ENCODE measurements at regions not wholly inside any gene's neighbourhood (a gene's known extent, or its start where the extent isn't known, plus 50 kb on each side); places are given as distances from the start of the nearest gene placed in this dataset.

- TF ChIP-seq CTCF (IDR thresholded peaks at IDR 0.05 in 2 of 3, conservative IDR thresholded peaks at IDR 0.05 in 1 of 3; ENCODE audit: control insufficient read depth in 2 of 3, extremely low read depth in 1 of 3, insufficient read depth in 1 of 3, low read depth in 3 of 3, low read length in 3 of 3): no peak
- TF ChIP-seq IKZF2 (IDR thresholded peaks at IDR 0.05): no peak
- TF ChIP-seq MTA3 (IDR thresholded peaks at IDR 0.05; ENCODE audit: borderline replicate concordance, low read length): no peak
- no peak for TF ChIP-seq MAX (IDR thresholded peaks at IDR 0.05; ENCODE audit: low read depth, low read length)
- no peak for TF ChIP-seq KDM1A (IDR thresholded peaks at IDR 0.05; ENCODE audit: borderline replicate concordance)
- TF ChIP-seq ZBTB11 (CRISPR knock-in tag; IDR thresholded peaks at IDR 0.05): no peak
These were observed 292.3 kb downstream of the SMARCA2 start (continued) for GRCh38 chr9:2307480-2307879.

- FAIRE-seq: no peak
- Histone ChIP-seq H3K4me3 (no peak overlapping the region), H4K20me1 (ENCODE audit: control insufficient read depth, insufficient read depth) (no peaks in the 10 kb centered on the region), H3K9ac (ENCODE audit: control insufficient read depth, insufficient read depth, low read length) (no peak overlapping the region), H2AFZ (ENCODE audit: control insufficient read depth, low read depth, low read length) (no peak overlapping the region), H3K9me3 (replicated peaks; ENCODE audit: control insufficient read depth, insufficient read depth, low read length) (no peaks in the 10 kb centered on the region; the same call in 2 of the 3 replicates), H3K36me3 (ENCODE audit: control insufficient read depth in 2 of 2, insufficient read depth in 2 of 2, low read length in 1 of 2) (no peaks in the 10 kb centered on the region), H3K4me1 (ENCODE audit: control insufficient read depth, insufficient read depth, low read length) (no peaks in the 10 kb centered on the region), H3K4me2 (ENCODE audit: control insufficient read depth, insufficient read depth) (no peak overlapping the region), H3K27me3 (replicated peaks in 1 of 2; ENCODE audit: control insufficient read depth in 2 of 2, insufficient read depth in 2 of 2, low read length in 1 of 2) (no peaks in the 10 kb centered on the region), H3K27ac (ENCODE audit: control insufficient read depth, insufficient read depth) (no peak overlapping the region), H3K79me2 (ENCODE audit: control insufficient read depth, insufficient read depth, low read length) (no peaks in the 10 kb centered on the region)
- DNase-seq (ENCODE audit: low read depth, low spot score): no peak
- SMC1A ChIA-PET (ENCODE audit: uncharacterized antibody, unreplicated experiment): no interaction called here
- CTCF ChIA-PET: no interaction called here
- no peak for ATAC-seq
- in situ Hi-C loops (cut with MboI): no loop called here
- intact Hi-C loops (cut with micrococcal nuclease; ENCODE audit: unreplicated experiment): no loop called here
- BruUV-seq (replicated peaks): no TSS peak
- RAD21 ChIA-PET (ENCODE audit: unreplicated experiment): no interaction called here
- POLR2A ChIA-PET: no interaction called here
- TF ChIP-seq SIN3A (IDR thresholded peaks at IDR 0.05; ENCODE audit: low read depth, low read length) (no peak), ZNF24 (IDR thresholded peaks at IDR 0.05) (no peak), NFIC (IDR thresholded peaks at IDR 0.05; ENCODE audit: low read depth, low read length) (no peak), POLR2AphosphoS2 (IDR thresholded peaks at IDR 0.05; ENCODE audit: low read depth, low read length) (no peak), NR2F1 (conservative IDR thresholded peaks at IDR 0.05) (no peak), SKIL (IDR thresholded peaks at IDR 0.05; ENCODE audit: low read depth, poor library complexity, severe bottlenecking) (no peak), PAX8 (IDR thresholded peaks at IDR 0.05) (no peak), RAD21 (IDR thresholded peaks at IDR 0.05; ENCODE audit: insufficient read depth, low read depth, low read length) (no peak), MAX (IDR thresholded peaks at IDR 0.05; ENCODE audit: low read depth, low read length) (no peak), STAT1 (conservative IDR thresholded peaks at IDR 0.05) (no peak), CEBPB (IDR thresholded peaks at IDR 0.05; ENCODE audit: borderline replicate concordance in 1 of 2, low read depth in 2 of 2, low read length in 2 of 2) (no peak)
These were observed 296.8 kb downstream of the SMARCA2 start for GRCh38 chr9:2311920-2312319.
